GM12874 (cell line): ENCODE measurements at regions not wholly inside any gene's neighbourhood (a gene's known extent, or its start where the extent isn't known, plus 50 kb on each side); places are given as distances from the start of the nearest gene placed in this dataset.

Experiments
- TF ChIP-seq, protein P1 (sequence below): IDR thresholded peaks from 2 replicates; pipeline ENCODE4 v1.5.1; 2011; ENCODE audit warnings: low read depth, mild to moderate bottlenecking, control low read depth, low read length, moderate library complexity; ENCODE audit not compliant: insufficient read depth

- TF ChIP-seq, protein P1, sequence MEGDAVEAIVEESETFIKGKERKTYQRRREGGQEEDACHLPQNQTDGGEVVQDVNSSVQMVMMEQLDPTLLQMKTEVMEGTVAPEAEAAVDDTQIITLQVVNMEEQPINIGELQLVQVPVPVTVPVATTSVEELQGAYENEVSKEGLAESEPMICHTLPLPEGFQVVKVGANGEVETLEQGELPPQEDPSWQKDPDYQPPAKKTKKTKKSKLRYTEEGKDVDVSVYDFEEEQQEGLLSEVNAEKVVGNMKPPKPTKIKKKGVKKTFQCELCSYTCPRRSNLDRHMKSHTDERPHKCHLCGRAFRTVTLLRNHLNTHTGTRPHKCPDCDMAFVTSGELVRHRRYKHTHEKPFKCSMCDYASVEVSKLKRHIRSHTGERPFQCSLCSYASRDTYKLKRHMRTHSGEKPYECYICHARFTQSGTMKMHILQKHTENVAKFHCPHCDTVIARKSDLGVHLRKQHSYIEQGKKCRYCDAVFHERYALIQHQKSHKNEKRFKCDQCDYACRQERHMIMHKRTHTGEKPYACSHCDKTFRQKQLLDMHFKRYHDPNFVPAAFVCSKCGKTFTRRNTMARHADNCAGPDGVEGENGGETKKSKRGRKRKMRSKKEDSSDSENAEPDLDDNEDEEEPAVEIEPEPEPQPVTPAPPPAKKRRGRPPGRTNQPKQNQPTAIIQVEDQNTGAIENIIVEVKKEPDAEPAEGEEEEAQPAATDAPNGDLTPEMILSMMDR = no peak
Measured at GRCh38 chr12:91702843-91703425, 442.7 kb downstream of the BTG1 start.

DNA sequence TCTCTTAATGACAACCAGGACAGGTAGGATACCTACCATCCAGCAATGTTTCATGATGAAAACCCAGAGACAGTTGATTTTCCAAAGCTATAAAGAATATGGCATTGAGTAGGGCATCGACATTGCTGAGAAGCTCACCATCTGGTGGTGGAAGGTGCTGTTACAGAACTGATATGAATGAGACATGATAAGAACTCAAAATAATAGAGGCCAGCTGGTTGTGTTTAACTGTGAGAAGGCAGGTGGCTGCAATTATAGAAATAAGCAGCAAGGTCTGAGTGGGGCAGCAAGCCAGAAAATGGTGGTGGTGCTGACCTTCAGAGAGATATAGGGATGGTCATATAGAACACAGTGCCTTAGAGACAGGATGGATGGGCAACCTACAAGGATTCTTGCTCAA lies 449.7 kb downstream of the BTG1 start:
- TF ChIP-seq, protein P1 = no peak

DNA sequence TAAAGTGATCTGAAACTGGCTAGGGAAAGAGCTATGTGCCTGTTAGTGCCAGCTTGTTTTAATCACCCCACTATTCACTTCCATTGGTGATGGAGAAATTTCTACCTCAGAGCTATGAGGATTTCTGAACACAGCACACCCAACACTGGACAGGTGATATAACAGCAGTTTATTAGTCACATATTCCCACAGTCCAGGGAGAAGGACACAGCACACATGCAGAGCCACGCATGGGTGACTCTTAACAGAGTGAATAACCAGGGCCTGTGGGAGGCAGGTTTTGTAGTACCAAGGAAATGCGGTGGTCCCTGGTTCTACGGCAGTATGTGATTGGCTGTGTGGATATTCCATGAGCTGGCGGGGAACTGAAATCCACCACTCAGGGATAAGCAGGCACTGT lies 455.1 kb downstream of the BTG1 start:
- TF ChIP-seq, protein P1 = no peak

DNA sequence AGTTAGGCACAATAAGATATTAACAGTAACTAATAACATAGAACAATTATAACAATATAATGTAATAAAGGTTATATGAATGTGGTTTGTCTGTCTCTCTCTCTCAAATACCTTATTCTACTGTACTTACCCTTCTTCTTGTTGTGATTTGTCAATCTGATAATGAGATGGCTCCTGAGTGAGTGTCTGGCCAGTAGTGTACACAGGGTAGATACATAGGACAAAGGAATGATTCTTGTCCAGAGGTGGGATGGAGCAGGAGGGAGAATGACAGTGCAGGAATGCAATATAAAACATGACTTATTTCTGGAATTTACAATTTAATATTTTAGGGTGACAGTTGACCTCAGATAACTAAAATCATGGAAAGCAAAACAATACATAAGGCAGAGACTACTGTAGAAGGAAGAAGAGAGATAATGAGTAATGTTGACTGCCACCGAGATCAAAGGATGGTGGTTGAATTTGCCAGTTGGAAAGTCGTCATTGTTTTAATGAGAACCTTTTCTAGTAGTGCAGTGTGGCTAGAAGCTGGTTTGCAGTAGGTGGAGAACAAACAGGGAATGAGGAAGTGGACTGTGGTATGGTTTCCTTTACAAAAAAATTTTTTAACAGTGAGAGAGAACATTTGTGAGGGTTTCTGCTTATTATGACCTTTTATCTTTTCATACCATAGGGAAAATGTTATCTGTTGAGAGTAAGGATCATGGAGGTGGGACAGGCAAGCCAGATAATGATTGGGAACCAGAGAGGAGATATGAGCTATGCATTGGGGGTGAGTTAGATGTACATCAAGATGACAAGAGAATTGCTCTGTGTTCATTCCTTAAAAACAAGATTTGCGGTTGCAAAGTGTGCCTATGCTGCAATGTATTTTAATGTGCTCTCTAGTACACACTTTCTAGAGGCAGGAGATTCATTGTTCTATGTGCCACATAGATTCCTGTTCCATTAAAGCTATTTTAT lies 458.3 kb downstream of the BTG1 start:
- TF ChIP-seq, protein P1 = no peak

- TF ChIP-seq, protein P1 = no peak
Measured at GRCh38 chr12:91685917-91686316, 459.7 kb downstream of the BTG1 start.

DNA sequence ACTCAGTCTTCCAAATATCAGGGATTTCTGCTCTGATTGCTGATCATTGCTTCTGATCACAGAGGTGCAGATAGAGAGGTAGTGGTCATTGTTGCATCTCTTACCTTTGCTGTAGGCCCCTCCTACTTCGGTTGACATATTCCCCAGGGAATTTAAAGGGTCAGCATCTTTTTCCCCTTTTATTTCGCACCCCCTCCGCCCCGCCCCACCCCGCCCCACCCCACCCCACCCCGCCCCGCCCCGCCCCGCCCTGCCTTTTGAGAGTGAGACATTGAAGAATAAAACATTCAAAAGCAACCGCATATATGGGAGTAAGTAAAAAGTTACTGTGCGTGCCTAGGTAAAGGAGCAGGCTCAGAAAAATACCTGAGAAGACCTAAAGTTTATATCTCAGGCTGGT lies 463.9 kb downstream of the BTG1 start:
- TF ChIP-seq, protein P1 = no peak

GRCh38 chr12:91680864-91681263 lies 464.8 kb downstream of the BTG1 start:
- TF ChIP-seq, protein P1 = no peak
